GM23248 (cell line): ENCODE measurements at regions not wholly inside any gene's neighbourhood (a gene's known extent, or its start where the extent isn't known, plus 50 kb on each side); places are given as distances from the start of the nearest gene placed in this dataset.

Source experiments
- EZH2 ChIP-seq: fragments of 200-600 bp; sonication (generic); IDR thresholded peaks from 2 replicates; pipeline ENCODE4 v1.6.1; 2018; ENCODE audit warnings: antibody characterized with exemption, mild to moderate bottlenecking; ENCODE audit not compliant: insufficient read depth, poor library complexity, severe bottlenecking
- EZH2phosphoT487 ChIP-seq: fragments of 200-600 bp; sonication (generic); IDR thresholded peaks from 2 replicates; pipeline ENCODE4 v1.6.1; 2018; ENCODE audit warnings: antibody characterized with exemption, moderate library complexity, mild to moderate bottlenecking, low read depth; ENCODE audit not compliant: insufficient read depth

DNA sequence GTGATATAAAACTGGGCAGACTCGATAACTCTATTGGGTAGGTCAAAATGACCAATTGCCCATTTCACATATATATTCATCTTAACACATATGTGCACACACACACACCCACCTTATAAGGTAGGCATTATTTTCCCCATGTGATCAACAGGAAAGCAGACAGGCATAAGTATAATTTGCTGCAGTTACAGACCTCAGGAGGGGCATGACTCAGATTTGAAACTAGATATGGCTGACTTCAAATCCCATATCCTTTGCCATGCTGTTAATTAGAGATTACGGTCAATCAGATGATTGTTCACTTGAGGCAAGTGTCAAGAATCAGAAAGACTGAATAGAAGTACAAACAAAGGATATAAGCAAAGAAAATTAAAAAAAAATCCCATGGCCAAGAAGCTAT is 910.6 kb downstream of the NTRK3 start:
- no peak for TF ChIP-seq EZH2
- TF ChIP-seq EZH2phosphoT487, result no peak
